ENCODE measurements at regions not wholly inside any gene's neighbourhood (a gene's known extent, or its start where the extent isn't known, plus 50 kb on each side); places are given as distances from the start of the nearest gene placed in this dataset.

DNA sequence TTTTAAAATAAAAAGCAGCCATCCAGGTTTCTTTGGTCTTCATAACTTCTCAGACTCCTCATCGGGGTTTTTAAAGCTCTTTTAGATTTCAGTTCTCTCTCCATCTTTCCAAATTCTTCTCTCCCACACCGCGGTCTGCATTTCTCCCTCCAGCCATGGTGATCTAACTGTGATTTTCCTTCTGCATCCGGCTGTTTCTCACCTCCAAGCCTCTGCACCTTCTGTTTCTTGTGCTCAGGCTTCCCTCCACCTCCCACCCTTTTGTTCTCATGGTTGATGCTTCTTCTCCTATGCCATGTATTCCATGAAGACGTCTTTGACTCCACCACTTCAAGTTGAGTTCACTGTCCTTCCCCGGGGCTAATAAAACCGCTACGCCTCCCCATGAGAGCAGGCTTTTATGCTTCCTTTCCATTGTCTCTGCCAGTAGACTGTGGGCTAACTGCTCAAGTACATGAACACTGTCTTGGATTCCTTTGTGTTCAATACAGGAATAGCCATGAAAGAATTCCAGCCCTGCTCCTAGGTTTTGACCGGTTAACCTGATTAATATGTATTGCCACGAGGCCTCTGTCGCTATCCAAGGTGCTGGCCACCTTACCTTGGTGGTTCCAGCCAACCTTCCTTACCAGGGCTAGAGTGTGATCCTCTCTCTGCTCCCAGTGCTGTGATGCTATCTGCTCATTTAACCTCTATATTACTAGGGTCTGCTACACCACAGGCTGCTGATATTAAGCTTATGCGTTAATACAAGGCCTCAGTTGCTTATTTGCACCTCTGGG, 625.1 kb downstream of the HS3ST4 start:
- no peak overlapping the region for H3K4me3 Mint-ChIP-seq
- H3K4me1 Mint-ChIP-seq (ENCODE audit: low read depth) = no peaks in the 10 kb centered on the region
- H3K36me3 Mint-ChIP-seq = no peaks in the 10 kb centered on the region
- ChIA-PET POLR2A (no interaction called here), CTCF (no interaction called here)
- H3K27me3 Mint-ChIP-seq = no peaks in the 10 kb centered on the region
- H3K9me3 Mint-ChIP-seq = no peaks in the 10 kb centered on the region
- DNase-seq = no peak
- H3K27ac Mint-ChIP-seq = no peak overlapping the region
- intact Hi-C loops (cut with micrococcal nuclease) = no loop called here

DNA sequence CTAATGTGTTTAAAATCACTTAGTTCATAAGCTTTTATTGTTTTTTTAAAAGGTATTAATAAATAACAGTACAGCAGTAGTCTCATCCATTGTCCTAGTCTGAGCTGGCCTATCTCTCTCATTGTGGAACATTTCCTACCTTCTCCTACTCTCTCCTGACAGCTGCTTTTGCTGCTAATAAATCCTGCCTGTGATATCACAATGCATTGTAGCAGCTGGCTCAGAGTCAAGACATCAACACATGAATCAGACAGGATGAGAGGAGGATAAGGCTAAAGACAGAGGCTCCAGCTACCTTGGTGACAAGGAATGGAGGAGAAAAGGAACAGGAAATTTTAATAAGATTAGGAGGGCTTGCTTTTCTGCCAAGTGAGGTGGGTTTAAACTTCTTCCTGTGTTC, 626.1 kb downstream of the HS3ST4 start:
- intact Hi-C loops (cut with micrococcal nuclease) = no loop called here
- Mint-ChIP-seq H3K27me3 (no peaks in the 10 kb centered on the region), H3K4me1 (ENCODE audit: low read depth) (no peaks in the 10 kb centered on the region), H3K9me3 (no peaks in the 10 kb centered on the region), H3K27ac (no peak overlapping the region), H3K4me3 (no peak overlapping the region), H3K36me3 (no peaks in the 10 kb centered on the region)
- POLR2A ChIA-PET = no interaction called here
- no peak for DNase-seq
- CTCF ChIA-PET = no interaction called here

DNA sequence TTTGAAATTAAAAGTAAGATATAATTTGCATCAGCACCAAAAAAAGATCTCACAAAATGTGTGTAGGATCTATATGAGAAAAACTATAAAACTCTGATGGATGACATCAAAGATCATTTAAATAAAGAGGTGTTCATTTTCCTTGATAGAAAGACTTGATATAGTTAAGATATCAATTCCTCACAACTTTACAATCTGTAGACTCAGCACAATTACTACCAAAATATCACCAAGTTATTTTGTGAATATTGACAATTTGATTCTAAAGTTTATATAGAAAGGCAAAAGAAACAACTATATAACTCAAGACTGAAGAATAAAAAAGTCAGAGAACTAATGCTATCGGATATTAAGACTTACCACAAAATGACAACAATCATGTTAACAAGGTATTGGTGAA, 638.9 kb downstream of the HS3ST4 start:
- peaks cover 5% of the 10 kb centered on the region for H3K9me3 Mint-ChIP-seq
- ChIA-PET CTCF (interaction anchor here (0.7 kb wide), 1 partner anchor 1046 kb away, joined by 3 read pairs; no protein-coding TSS in a partner anchor), POLR2A (no interaction called here)
- no peak for DNase-seq
- no peaks in the 10 kb centered on the region for H3K36me3 Mint-ChIP-seq
- no peak overlapping the region for H3K27ac Mint-ChIP-seq
- intact Hi-C loops (cut with micrococcal nuclease) = no loop called here
- peaks cover 3% of the 10 kb centered on the region for H3K27me3 Mint-ChIP-seq
- H3K4me1 Mint-ChIP-seq (ENCODE audit: low read depth) = no peaks in the 10 kb centered on the region
- H3K4me3 Mint-ChIP-seq = no peak overlapping the region

DNA sequence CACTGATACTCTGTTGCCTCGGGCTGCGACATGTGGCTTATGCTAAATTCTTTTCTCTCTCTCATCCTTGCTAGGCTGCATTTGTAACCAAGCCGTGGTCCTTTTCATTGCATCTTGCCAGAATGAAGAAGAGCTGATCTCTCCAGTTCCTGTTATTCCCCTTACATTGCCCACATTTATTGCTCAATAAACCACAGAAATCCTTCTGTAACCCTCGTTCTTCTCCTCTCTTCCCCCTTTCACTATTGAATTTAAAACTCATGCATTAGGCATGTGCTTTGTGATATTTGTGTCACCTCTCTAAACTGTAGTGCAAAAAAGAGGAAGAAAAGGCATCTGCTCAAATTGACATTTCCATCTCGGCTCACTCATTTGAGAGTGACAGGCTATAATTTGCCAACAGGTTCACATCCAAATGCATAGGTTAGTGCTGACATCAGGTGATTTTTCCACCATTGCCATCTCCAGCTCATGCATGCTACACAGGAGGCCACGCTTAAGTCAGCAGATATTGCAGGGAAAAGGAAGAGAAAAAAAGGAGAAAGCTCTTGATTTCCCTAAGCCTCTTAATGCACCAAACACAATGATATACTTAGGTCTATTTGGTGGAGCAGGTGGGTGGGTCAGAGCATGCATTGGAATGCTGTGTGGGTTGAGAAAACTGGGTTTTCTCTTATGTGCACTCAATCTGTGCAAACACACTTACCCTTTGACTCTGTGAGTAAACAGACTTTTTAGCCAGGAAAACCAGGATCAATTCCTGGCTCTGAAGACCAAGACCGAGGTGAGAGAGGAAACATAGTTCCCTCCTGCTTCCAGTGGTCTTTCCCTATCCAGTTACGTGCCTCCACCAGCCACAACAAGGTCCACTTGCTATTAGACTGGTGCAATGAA, 642.7 kb downstream of the HS3ST4 start:
- H3K27ac Mint-ChIP-seq = no peak overlapping the region
- no peak overlapping the region for H3K4me3 Mint-ChIP-seq
- DNase-seq = no peak
- no peaks in the 10 kb centered on the region for H3K36me3 Mint-ChIP-seq
- no peaks in the 10 kb centered on the region for H3K9me3 Mint-ChIP-seq
- H3K27me3 Mint-ChIP-seq = no peaks in the 10 kb centered on the region
- no peaks in the 10 kb centered on the region for H3K4me1 Mint-ChIP-seq (ENCODE audit: low read depth)
- intact Hi-C loops (cut with micrococcal nuclease) = no loop called here
- ChIA-PET POLR2A (no interaction called here), CTCF (no interaction called here)

DNA sequence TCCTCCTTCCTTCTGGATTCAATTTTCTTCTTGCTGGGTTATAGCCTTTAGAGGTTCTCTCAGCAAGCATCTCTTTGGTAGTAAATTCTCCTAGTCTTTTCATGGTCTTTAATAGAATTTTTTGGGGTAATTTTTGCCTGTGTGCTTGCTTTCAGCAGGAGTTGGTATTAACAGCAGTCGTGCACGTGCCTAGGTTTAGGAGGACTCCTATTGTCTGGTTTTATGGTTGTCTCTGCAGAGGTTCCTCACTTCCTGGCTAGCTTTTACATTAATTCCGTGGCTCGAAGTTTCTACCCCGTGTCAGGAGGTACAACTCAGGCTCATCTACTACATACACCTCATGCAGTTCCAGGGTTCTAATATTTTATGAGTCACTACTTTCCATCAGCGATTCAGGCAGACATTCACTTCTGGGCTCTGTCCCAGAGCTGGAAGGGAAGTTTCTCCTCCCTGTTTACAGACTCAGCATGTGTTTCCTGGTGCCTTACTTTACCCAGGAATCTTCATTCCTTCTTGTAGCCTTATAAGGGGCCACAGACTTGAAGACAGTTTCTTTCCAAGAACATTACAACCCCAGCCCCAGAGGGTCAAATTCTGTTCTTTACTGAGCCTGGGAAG, 643.6 kb downstream of the HS3ST4 start:
- no peaks in the 10 kb centered on the region for H3K36me3 Mint-ChIP-seq
- no peak for DNase-seq
- no peaks in the 10 kb centered on the region for H3K4me1 Mint-ChIP-seq (ENCODE audit: low read depth)
- H3K9me3 Mint-ChIP-seq = no peaks in the 10 kb centered on the region
- ChIA-PET POLR2A (no interaction called here), CTCF (no interaction called here)
- intact Hi-C loops (cut with micrococcal nuclease) = no loop called here
- no peak overlapping the region for H3K4me3 Mint-ChIP-seq
- no peaks in the 10 kb centered on the region for H3K27me3 Mint-ChIP-seq
- no peak overlapping the region for H3K27ac Mint-ChIP-seq

DNA sequence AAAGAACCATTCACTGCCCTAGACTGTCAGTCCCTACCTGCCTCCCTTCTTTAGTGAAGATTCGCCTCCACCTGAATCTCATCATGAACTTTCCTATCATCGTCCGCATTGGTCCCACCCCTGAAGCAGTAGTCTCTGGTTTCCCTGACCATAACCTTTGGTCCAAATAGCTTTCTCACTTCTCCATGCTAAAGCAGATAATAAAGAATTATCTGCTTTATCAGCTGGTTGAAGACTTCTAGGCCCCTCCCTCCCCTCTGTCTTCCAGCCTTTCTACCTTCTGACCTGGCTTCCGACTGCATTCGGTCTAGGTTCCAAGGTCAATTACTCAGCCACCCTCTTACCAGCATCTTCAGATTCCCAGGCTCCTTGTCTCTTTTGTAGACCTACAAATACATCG, 650.9 kb downstream of the HS3ST4 start:
- Mint-ChIP-seq H3K4me1 (ENCODE audit: low read depth) (no peaks in the 10 kb centered on the region), H3K4me3 (no peak overlapping the region), H3K27ac (no peak overlapping the region), H3K9me3 (no peaks in the 10 kb centered on the region), H3K27me3 (peaks cover 1% of the 10 kb centered on the region), H3K36me3 (no peaks in the 10 kb centered on the region)
- intact Hi-C loops (cut with micrococcal nuclease) = no loop called here
- no peak for DNase-seq
- ChIA-PET CTCF (no interaction called here), POLR2A (no interaction called here)

DNA sequence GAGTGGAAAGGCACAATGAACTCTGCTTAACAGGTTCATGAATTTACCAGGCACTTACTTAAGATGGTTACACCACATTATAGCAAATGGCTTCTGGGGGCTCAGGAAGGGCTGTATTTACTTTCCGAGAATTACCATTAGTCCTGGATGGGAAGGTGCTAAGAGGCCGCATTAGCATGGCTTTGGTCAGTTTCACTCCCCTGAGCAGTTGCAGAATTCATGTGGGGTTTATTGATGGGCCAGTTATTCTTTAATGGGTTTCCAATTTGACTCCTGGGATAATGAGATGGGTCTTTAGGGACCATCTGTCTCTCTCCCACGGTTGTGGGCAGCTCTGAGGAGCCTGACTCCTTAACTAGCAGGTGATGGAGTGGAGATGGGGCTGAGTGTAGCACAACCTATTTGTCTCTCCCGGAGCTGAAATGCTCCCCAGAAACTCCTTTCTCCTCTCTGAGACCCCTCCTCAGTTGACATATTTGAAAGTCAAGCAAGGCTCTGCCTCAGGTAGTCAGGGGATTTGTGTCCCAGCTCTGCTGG, 652.5 kb downstream of the HS3ST4 start:
- Mint-ChIP-seq H3K4me1 (ENCODE audit: low read depth) (no peaks in the 10 kb centered on the region), H3K36me3 (no peaks in the 10 kb centered on the region), H3K4me3 (no peak overlapping the region), H3K27ac (no peak overlapping the region), H3K9me3 (no peaks in the 10 kb centered on the region), H3K27me3 (peaks cover 1% of the 10 kb centered on the region)
- intact Hi-C loops (cut with micrococcal nuclease) = no loop called here
- ChIA-PET CTCF (no interaction called here), POLR2A (no interaction called here)
- DNase-seq = no peak

DNA sequence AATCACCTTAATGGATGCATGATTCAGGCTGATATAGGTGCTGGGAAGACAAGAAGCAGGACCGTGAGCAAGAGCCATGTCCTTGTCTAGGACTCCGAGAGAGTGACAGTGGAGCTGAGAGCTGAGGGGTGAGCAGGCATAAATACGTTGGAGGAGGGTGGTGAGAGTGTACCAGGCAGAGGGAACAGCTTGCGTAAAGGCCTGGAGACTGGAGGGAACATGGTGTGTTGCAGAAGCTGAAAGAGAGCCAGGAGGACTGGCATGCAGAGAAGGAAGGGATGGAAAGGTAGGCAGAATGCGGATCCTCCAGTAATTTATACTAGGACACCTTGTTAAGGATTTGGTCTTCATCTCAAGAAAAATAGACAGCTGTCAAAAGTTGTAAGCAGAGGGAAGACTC, 653.2 kb downstream of the HS3ST4 start:
- ChIA-PET POLR2A (no interaction called here), CTCF (no interaction called here)
- Mint-ChIP-seq H3K36me3 (no peaks in the 10 kb centered on the region), H3K27me3 (peaks cover 1% of the 10 kb centered on the region), H3K27ac (no peak overlapping the region), H3K4me3 (no peak overlapping the region), H3K9me3 (no peaks in the 10 kb centered on the region), H3K4me1 (ENCODE audit: low read depth) (no peaks in the 10 kb centered on the region)
- intact Hi-C loops (cut with micrococcal nuclease) = no loop called here
- DNase-seq = no peak

DNA sequence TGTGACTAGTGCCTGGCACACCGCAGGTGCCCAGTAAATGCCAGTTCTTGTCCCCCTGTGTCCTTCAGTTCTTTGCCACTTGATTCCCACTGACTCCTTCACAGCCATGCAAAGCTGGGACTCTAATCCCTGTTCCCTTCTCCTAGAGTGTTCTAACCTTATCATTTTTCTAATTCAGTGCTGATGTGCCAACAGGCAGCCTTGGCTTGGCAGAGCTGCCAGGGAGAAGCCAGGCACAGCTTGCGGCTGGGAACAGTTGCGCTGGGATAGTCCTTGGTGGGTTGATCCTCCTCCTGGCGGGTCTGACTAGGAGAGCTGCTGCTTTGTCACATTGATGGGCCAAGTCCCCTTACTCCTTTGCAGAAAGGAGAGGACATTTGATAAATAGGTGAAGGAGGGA, 654.2 kb downstream of the HS3ST4 start:
- intact Hi-C loops (cut with micrococcal nuclease) = no loop called here
- Mint-ChIP-seq H3K36me3 (no peaks in the 10 kb centered on the region), H3K27me3 (peaks cover 1% of the 10 kb centered on the region), H3K4me1 (ENCODE audit: low read depth) (no peaks in the 10 kb centered on the region), H3K4me3 (no peak overlapping the region), H3K27ac (no peak overlapping the region), H3K9me3 (peaks cover 2% of the 10 kb centered on the region)
- no peak for DNase-seq
- CTCF ChIA-PET = no interaction called here
- POLR2A ChIA-PET = no interaction called here

DNA sequence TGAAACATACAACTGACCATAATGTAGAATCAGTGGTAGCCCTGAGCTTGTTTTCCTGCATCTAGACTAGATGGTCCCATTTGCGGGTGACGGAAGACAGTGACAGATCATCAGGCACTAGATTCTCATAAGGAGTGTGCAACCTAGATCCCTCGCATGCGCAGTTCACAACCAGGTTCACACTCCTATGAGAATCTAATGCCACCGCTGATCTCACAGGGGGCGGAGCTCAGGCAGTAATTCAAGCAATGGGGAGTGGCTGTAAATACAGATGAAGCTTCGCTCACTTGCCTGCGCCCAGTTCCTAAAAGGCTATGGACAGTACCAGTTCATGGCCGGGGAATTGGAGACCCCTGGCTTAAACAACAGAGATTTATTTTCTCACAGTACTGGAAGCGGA, 656.3 kb downstream of the HS3ST4 start:
- H3K27ac Mint-ChIP-seq = no peak overlapping the region
- intact Hi-C loops (cut with micrococcal nuclease) = no loop called here
- no peak overlapping the region for H3K4me3 Mint-ChIP-seq

DNA sequence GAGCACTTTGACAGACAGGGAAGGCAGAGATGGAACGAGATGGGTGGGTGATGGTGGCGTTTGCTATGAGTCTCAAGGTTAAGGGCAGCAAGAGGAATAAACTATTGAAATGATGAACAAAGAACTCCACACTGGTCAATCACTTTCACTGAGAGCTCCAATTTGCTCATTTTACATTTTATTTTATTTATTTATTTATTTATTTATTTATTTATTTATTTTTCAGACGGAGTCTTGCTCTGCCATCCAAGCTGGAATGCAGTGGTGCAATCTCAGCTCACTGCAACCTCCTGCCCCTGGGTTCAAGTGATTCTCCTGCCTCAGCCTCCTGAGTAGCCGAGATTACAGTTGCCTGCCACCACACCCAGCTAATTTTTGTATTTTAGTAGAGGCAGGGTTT, 669.1 kb downstream of the HS3ST4 start:
- CTCF ChIA-PET = no interaction called here
- POLR2A ChIA-PET = no interaction called here
- DNase-seq = no peak
- Mint-ChIP-seq H3K9me3 (no peaks in the 10 kb centered on the region), H3K4me3 (no peak overlapping the region), H3K36me3 (no peaks in the 10 kb centered on the region), H3K27ac (no peak overlapping the region), H3K27me3 (peaks cover 8% of the 10 kb centered on the region), H3K4me1 (ENCODE audit: low read depth) (no peaks in the 10 kb centered on the region)
- intact Hi-C loops (cut with micrococcal nuclease) = no loop called here

More for the DNA sequence above, 656.3 kb downstream of the HS3ST4 start:
- Mint-ChIP-seq H3K27me3 (peaks cover 1% of the 10 kb centered on the region), H3K9me3 (peaks cover 4% of the 10 kb centered on the region), H3K4me1 (ENCODE audit: low read depth) (no peaks in the 10 kb centered on the region), H3K36me3 (no peaks in the 10 kb centered on the region)
- CTCF ChIA-PET = no interaction called here
- POLR2A ChIA-PET = no interaction called here
- no peak for DNase-seq

DNA sequence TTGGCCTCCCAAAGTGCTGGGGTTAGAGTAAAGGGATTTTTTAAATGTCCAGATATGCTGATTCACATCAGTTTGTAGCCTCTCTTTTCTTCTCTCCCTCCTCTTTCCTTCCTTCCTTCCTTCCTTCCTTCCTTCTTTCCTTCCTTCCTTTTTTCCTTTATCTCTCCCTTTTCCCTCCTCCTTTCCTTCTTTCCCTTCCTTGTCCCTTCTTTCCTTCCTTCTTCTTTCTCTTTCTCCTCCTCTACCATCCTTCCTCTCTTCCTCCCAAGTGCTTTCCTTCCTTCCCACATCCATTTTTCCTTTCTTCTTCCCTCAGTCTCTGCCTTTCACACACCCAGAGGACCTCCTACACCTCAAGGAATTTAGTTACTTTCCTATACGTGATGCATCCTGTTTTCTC, 671.8 kb downstream of the HS3ST4 start:
- Mint-ChIP-seq H3K27ac (no peak overlapping the region), H3K36me3 (no peaks in the 10 kb centered on the region), H3K9me3 (no peaks in the 10 kb centered on the region), H3K27me3 (peaks cover 13% of the 10 kb centered on the region), H3K4me3 (no peak overlapping the region), H3K4me1 (ENCODE audit: low read depth) (no peaks in the 10 kb centered on the region)
- CTCF ChIA-PET = no interaction called here
- intact Hi-C loops (cut with micrococcal nuclease) = no loop called here
- POLR2A ChIA-PET = no interaction called here
- DNase-seq = no peak

Measured in activated CD4-positive, alpha-beta memory T cell treated with anti-CD3 and anti-CD28 coated beads for 36 hours (primary cell).